HepG2 (cell line): ENCODE measurements at regions not wholly inside any gene's neighbourhood (a gene's known extent, or its start where the extent isn't known, plus 50 kb on each side); places are given as distances from the start of the nearest gene placed in this dataset.

Experiments used
- ATAC-seq: fragments of 200-7000 bp; cut with Tn5 transposase; 3 replicates; pipeline ENCODE4 v1.9.1; 2020; ENCODE audit warnings: mild to moderate bottlenecking, moderate library complexity
- BruUV-seq: library from RNA; stranded (reverse); fragments of 400-500 nt; replicated peaks from 2 replicates; lab custom pipeline; 2021; lab: Mats Ljungman, UMichigan
- CTCF ChIA-PET: fragments of 300-600 bp; formaldehyde crosslinking; extraction: SDS; loops from one replicate; lab custom pipeline; 2021; ENCODE audit warnings: low total read pairs, inconsistent platforms, low intra/inter-chr PET ratio; lab: Yijun Ruan, JAX
- POLR2A ChIA-PET: fragments of 350-600 bp; sonication (Branson Sonifier 250); formaldehyde crosslinking; loops from one replicate; lab custom pipeline; 2020; ENCODE audit warnings: antibody characterized with exemption, inconsistent platforms; lab: Yijun Ruan, JAX
- DNase-seq: peaks from one replicate; pipeline ENCODE4 v3.0.0-alpha.2; 2015; ENCODE audit warnings: low spot score
- FAIRE-seq: peaks from 3 replicates; lab custom pipeline; 2011; peaks lifted over from hg19 to GRCh38; lab: Jason Lieb, UNC
- H2AFZ ChIP-seq: one replicate; pipeline ENCODE4 v1.6.1; 2011; ENCODE audit warnings: low read length, inconsistent platforms
- H3K27ac ChIP-seq: fragments of 300-600 bp; 3 replicates; pipeline ENCODE4 v1.8.0; 2011; ENCODE audit warnings: mixed run types, mild to moderate bottlenecking, mixed read lengths, low read length, inconsistent platforms; ENCODE audit not compliant: insufficient read depth; ENCODE audit errors: extremely low read length
- H3K27me3 ChIP-seq, 2 experiments: fragments of 200-600 bp in 1 of 2; 2 replicates in 1 of 2; 3 replicates in 1 of 2; pipeline versions ENCODE4 v1.6.0 to v1.8.0; 2011; ENCODE audit warnings: low read length in 2 of 2, mild to moderate bottlenecking in 2 of 2, moderate library complexity in 2 of 2, inconsistent platforms in 1 of 2; ENCODE audit not compliant: insufficient read depth in 2 of 2, control insufficient read depth in 1 of 2
- H3K36me3 ChIP-seq, 2 experiments: fragments of 200-600 bp in 1 of 2; replicated peaks in 1 of 2; 2 replicates in 1 of 2; 3 replicates in 1 of 2; pipeline versions ENCODE4 v1.5.1 to v1.8.0; 2011; ENCODE audit warnings: low read length in 2 of 2, inconsistent platforms in 1 of 2; ENCODE audit not compliant: insufficient read depth in 2 of 2, control insufficient read depth in 1 of 2
- H3K4me1 ChIP-seq: 2 replicates; pipeline ENCODE4 v1.5.1; 2012; ENCODE audit warnings: low read length, inconsistent platforms; ENCODE audit not compliant: insufficient read depth
- H3K4me2 ChIP-seq: 2 replicates; pipeline ENCODE4 v1.6.0; 2011; ENCODE audit warnings: low read depth, low read length, inconsistent platforms
- H3K4me3 ChIP-seq, 3 experiments: fragments of 200-600 bp in 1 of 3; sonication (generic), shearing (Covaris generic) in 1 of 3; replicated peaks in 1 of 3; 2 replicates each; pipeline ENCODE4 v1.5.1; 2011 to 2016; ENCODE audit warnings: low read length in 3 of 3, inconsistent platforms in 2 of 3, low read depth in 2 of 3, mild to moderate bottlenecking in 2 of 3, control low read depth in 1 of 3, mixed read lengths in 1 of 3; ENCODE audit not compliant: insufficient read depth in 1 of 3
- H3K79me2 ChIP-seq: one replicate; pipeline ENCODE4 v1.6.1; 2011; ENCODE audit warnings: low read length, inconsistent platforms; ENCODE audit not compliant: insufficient read depth
- H3K9ac ChIP-seq: 2 replicates; pipeline ENCODE4 v1.6.0; 2011; ENCODE audit warnings: mild to moderate bottlenecking, low read depth, low read length, inconsistent platforms; ENCODE audit not compliant: insufficient read depth
- H3K9me3 ChIP-seq: 2 replicates; pipeline ENCODE4 v1.5.1; 2012; ENCODE audit warnings: mild to moderate bottlenecking, low read length
- H4K20me1 ChIP-seq: 2 replicates; pipeline ENCODE4 v1.6.0; 2011; ENCODE audit warnings: inconsistent platforms, mild to moderate bottlenecking, low read length, moderate library complexity; ENCODE audit not compliant: insufficient read depth
- KDM2A ChIP-seq: sonication (generic); formaldehyde crosslinking; IDR thresholded peaks from 2 replicates; pipeline ENCODE4 v1.4.0; 2020; ENCODE audit warnings: low read depth, missing genetic modification reagents, borderline replicate concordance
- RARA ChIP-seq: IDR thresholded peaks from 2 replicates; pipeline ENCODE4 v1.6.1; 2016; ENCODE audit warnings: missing genetic modification reagents, missing compliant biosample characterization
- ZNF629 ChIP-seq: sonication (generic); formaldehyde crosslinking; conservative IDR thresholded peaks from 2 replicates; pipeline ENCODE4 v1.5.0; 2020; ENCODE audit warnings: missing genetic modification reagents
- ZNF670 ChIP-seq: sonication (generic); formaldehyde crosslinking; IDR thresholded peaks from 2 replicates; pipeline ENCODE4 v1.8.0; 2022; ENCODE audit warnings: mild to moderate bottlenecking, missing genetic modification reagents, borderline replicate concordance
- WGBS: methylation state at CpG from one replicate; pipeline ENCODE4 v1.1.6; 2017; ENCODE audit warnings: low lambda C conversion rate; 5-methylcytosine and 5-hydroxymethylcytosine counted together
- in situ Hi-C: cut with HindIII; loops from 2 replicates; pipeline ENCODE4 v1.10.0; 2017; ENCODE audit warnings: low pct_unique_long_range_greater_than_20kb; ENCODE audit not compliant: extremely low pct_ligation_motif_present
- intact Hi-C: fragments of 100-400 bp; cut with micrococcal nuclease; formaldehyde crosslinking; loops from one replicate; pipeline ENCODE4 v1.10.0; 2022; ENCODE audit not compliant: unreplicated experiment
- TF ChIP-seq, protein P1 (sequence below): sonication (generic); formaldehyde crosslinking; IDR thresholded peaks from 2 replicates; pipeline ENCODE4 v1.4.0; 2020; ENCODE audit warnings: mild to moderate bottlenecking, missing genetic modification reagents, borderline replicate concordance
- TF ChIP-seq, protein P2 (sequence below): sonication (generic); formaldehyde crosslinking; IDR thresholded peaks from 2 replicates; pipeline ENCODE4 v1.4.0; 2020; ENCODE audit warnings: missing genetic modification reagents, borderline replicate concordance

DNA sequence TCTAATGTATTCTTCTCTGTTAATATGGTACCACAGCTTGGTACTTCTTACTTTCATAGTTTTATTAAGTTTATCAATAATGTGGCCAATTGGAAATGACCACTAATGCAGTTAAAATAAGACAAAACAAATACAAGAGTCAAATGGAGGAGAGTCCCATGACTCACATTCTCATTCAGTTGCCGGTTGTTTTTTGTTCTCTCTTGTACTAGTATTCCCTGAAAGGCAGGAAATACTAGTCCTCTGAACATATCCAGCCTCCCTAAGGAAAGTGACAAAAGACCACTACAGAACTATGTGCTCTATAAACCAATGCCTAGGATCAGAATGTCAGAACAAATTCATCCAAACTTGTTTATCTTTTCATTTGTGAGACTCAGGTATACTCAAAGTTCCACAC, 165.2 kb upstream of the SAMSN1 start:
- H2AFZ ChIP-seq: no peak overlapping the region
- no peaks in the 10 kb centered on the region for H3K9me3 ChIP-seq
- no peak overlapping the region for H3K4me2 ChIP-seq
- no peaks in the 10 kb centered on the region for H3K36me3 ChIP-seq
- ChIA-PET POLR2A (no interaction called here), CTCF (no interaction called here)
- in situ Hi-C loops: no loop called here
- no peak overlapping the region for H3K9ac ChIP-seq
- H3K27me3 ChIP-seq: no peaks in the 10 kb centered on the region; a peak in 1 of 5 replicates
- H3K4me3 ChIP-seq: no peak overlapping the region
- H4K20me1 ChIP-seq: no peaks in the 10 kb centered on the region
- DNase-seq (no peak), FAIRE-seq (no peak), ATAC-seq (no peak)
- no peak overlapping the region for H3K27ac ChIP-seq
- no peaks in the 10 kb centered on the region for H3K4me1 ChIP-seq
- TF ChIP-seq, protein P1, sequence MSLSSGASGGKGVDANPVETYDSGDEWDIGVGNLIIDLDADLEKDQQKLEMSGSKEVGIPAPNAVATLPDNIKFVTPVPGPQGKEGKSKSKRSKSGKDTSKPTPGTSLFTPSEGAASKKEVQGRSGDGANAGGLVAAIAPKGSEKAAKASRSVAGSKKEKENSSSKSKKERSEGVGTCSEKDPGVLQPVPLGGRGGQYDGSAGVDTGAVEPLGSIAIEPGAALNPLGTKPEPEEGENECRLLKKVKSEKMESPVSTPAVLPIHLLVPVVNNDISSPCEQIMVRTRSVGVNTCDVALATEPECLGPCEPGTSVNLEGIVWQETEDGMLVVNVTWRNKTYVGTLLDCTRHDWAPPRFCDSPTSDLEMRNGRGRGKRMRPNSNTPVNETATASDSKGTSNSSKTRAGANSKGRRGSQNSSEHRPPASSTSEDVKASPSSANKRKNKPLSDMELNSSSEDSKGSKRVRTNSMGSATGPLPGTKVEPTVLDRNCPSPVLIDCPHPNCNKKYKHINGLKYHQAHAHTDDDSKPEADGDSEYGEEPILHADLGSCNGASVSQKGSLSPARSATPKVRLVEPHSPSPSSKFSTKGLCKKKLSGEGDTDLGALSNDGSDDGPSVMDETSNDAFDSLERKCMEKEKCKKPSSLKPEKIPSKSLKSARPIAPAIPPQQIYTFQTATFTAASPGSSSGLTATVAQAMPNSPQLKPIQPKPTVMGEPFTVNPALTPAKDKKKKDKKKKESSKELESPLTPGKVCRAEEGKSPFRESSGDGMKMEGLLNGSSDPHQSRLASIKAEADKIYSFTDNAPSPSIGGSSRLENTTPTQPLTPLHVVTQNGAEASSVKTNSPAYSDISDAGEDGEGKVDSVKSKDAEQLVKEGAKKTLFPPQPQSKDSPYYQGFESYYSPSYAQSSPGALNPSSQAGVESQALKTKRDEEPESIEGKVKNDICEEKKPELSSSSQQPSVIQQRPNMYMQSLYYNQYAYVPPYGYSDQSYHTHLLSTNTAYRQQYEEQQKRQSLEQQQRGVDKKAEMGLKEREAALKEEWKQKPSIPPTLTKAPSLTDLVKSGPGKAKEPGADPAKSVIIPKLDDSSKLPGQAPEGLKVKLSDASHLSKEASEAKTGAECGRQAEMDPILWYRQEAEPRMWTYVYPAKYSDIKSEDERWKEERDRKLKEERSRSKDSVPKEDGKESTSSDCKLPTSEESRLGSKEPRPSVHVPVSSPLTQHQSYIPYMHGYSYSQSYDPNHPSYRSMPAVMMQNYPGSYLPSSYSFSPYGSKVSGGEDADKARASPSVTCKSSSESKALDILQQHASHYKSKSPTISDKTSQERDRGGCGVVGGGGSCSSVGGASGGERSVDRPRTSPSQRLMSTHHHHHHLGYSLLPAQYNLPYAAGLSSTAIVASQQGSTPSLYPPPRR: no peak
- TF ChIP-seq, protein P2, sequence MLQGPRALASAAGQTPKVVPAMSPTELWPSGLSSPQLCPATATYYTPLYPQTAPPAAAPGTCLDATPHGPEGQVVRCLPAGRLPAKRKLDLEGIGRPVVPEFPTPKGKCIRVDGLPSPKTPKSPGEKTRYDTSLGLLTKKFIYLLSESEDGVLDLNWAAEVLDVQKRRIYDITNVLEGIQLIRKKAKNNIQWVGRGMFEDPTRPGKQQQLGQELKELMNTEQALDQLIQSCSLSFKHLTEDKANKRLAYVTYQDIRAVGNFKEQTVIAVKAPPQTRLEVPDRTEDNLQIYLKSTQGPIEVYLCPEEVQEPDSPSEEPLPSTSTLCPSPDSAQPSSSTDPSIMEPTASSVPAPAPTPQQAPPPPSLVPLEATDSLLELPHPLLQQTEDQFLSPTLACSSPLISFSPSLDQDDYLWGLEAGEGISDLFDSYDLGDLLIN (CRISPR knock-in tag): no peak
- TF ChIP-seq KDM2A (CRISPR knock-in tag) (no peak), ZNF629 (CRISPR knock-in tag) (no peak), RARA (no peak), ZNF670 (CRISPR knock-in tag) (no peak)
- H3K79me2 ChIP-seq: no peaks in the 10 kb centered on the region
- intact Hi-C loops: no loop called here
- 3% methylated on average over 1 of the region's 1 CpG for WGBS
- BruUV-seq: no TSS peak
